Pulmonary artery endothelial cell (primary cell): ENCODE measurements at regions not wholly inside any gene's neighbourhood (a gene's known extent, or its start where the extent isn't known, plus 50 kb on each side); places are given as distances from the start of the nearest gene placed in this dataset.

ENCODE experiments used
- DNase-seq: peaks from one replicate; pipeline ENCODE4 v3.0.0-alpha.2; 2011; ENCODE audit warnings: low read depth, low spot score

GRCh38 chr3:35528728-35529127 is 110.6 kb upstream of the ARPP21 start:
- DNase-seq: no peak

GRCh38 chr3:35529337-35529736 is 110.0 kb upstream of the ARPP21 start:
- no peak for DNase-seq

- no peak for DNase-seq
These were observed 102.1 kb upstream of the ARPP21 start for GRCh38 chr3:35537265-35537664.

- no peak for DNase-seq
These were observed 94.3 kb upstream of the ARPP21 start for GRCh38 chr3:35544976-35545375.

- DNase-seq: no peak
These were observed 89.6 kb upstream of the ARPP21 start for GRCh38 chr3:35549690-35550089.

GRCh38 chr3:35562141-35562540 is 77.2 kb upstream of the ARPP21 start:
- no peak for DNase-seq

GRCh38 chr3:35565048-35565447 is 74.3 kb upstream of the ARPP21 start:
- no peak for DNase-seq
